Stimulated activated memory B cell treated with anti-CD40 and anti-IgM and Interleukin-4, amounts not matched to agents 10 μg/mL and 1 μg/mL and 100 μg/mL, for 72 hours (primary cell): ENCODE measurements at regions not wholly inside any gene's neighbourhood (a gene's known extent, or its start where the extent isn't known, plus 50 kb on each side); places are given as distances from the start of the nearest gene placed in this dataset.
"Not testable (repeated sequence)": the region's sequence is repeated elsewhere in the genome, so short reads cannot be mapped to it uniquely, and the experiment has no call there.

Source experiments
- ATAC-seq: fragments of 150-1000 bp; cut with Tn5 transposase; 2 replicates; pipeline ENCODE4 v1.10.0; 2021
- H3K27ac Mint-ChIP-seq: one replicate; pipeline ENCODE4 v1.8.0; 2022; ENCODE audit warnings: mild to moderate bottlenecking, mixed read lengths
- H3K27me3 Mint-ChIP-seq: one replicate; pipeline ENCODE4 v1.8.0; 2022; ENCODE audit warnings: mixed read lengths
- H3K36me3 Mint-ChIP-seq: one replicate; pipeline ENCODE4 v1.8.0; 2022; ENCODE audit warnings: mixed read lengths
- H3K4me1 Mint-ChIP-seq: one replicate; pipeline ENCODE4 v1.8.0; 2022; ENCODE audit warnings: mixed read lengths
- H3K4me3 Mint-ChIP-seq: one replicate; pipeline ENCODE4 v1.8.0; 2022; ENCODE audit warnings: mild to moderate bottlenecking, moderate library complexity, mixed read lengths
- H3K9me3 Mint-ChIP-seq: one replicate; pipeline ENCODE4 v1.8.0; 2022; ENCODE audit warnings: mixed read lengths

GRCh38 chr7:131688738-131689661 is 132.6 kb upstream of the PODXL start:
- Mint-ChIP-seq H3K9me3 (no peaks in the 10 kb centered on the region), H3K36me3 (no peaks in the 10 kb centered on the region), H3K4me3 (no peak overlapping the region), H3K27ac (no peak overlapping the region), H3K4me1 (peaks cover 18% of the 10 kb centered on the region), H3K27me3 (peaks cover 83% of the 10 kb centered on the region)
- ATAC-seq, result peak; percentile 56

- ATAC-seq, result no peak
- Mint-ChIP-seq H3K36me3 (no peaks in the 10 kb centered on the region), H3K4me1 (peaks cover 23% of the 10 kb centered on the region), H3K9me3 (no peaks in the 10 kb centered on the region), H3K27me3 (peaks cover 79% of the 10 kb centered on the region), H3K4me3 (no peak overlapping the region), H3K27ac (no peak overlapping the region)
Observed at GRCh38 chr7:131687296-131687695, 130.9 kb upstream of the PODXL start.

DNA sequence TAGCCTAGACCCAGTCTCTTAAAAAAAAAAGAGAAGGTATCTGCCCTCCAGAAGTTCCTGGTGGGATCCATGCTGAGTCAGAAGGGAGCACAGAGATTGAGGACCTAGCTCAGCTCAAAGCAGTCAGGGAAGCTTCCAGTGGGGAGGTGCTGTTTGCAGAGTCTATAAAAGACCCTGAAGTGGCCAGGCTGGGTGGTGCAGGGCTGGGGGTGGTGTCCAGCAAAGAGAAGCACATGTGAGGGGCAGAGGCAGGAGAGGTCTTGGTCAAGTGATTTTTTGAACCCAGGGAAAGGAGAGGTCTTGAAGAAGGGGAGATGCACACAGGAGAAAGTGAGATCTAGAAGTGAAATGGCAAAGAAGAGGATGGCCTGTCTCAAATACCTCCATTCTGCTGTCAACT is 130.4 kb upstream of the PODXL start:
- ATAC-seq, result no peak
- Mint-ChIP-seq H3K27me3 (peaks cover 79% of the 10 kb centered on the region), H3K4me1 (peaks cover 18% of the 10 kb centered on the region), H3K27ac (no peak overlapping the region), H3K9me3 (no peaks in the 10 kb centered on the region), H3K36me3 (no peaks in the 10 kb centered on the region), H3K4me3 (no peak overlapping the region)

DNA sequence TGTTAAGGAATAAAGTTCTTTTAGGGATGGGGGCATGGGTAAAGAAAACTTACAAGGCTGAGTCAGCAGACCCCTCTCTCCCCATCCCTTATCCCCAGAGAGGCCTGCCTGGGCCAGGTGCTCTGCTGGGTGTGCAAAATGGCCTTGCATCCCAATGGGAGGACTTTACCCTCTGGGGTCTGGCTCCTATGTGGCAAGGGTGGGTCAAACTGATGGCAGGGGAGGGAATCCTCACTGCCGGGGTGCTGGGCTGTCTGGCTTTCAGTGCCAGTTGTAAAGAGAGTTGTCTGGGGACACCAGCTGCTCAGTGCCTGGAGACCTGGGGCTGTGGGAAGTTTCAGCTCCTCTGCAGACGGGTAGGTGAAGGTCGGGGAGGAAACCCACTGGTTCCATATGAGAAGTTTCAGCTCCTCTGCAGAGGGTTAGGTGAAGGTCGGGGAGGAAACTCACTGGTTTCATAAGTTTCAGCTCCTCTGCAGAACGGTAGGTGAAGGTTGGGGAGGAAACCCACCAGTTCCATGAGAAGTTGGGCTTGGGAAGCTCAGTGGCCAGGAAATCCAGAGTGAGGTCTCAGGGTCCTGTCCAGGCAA is 127.2 kb upstream of the PODXL start:
- Mint-ChIP-seq H3K27ac (no peak overlapping the region), H3K36me3 (no peaks in the 10 kb centered on the region), H3K9me3 (peaks cover 5% of the 10 kb centered on the region), H3K4me3 (no peak overlapping the region), H3K4me1 (peaks cover 6% of the 10 kb centered on the region), H3K27me3 (peaks cover 68% of the 10 kb centered on the region)
- ATAC-seq, result peak; percentile 60

- no peaks in the 10 kb centered on the region for H3K36me3 Mint-ChIP-seq
- H3K4me1 Mint-ChIP-seq, result peaks cover 6% of the 10 kb centered on the region
- H3K27ac Mint-ChIP-seq, result no peak overlapping the region
- no peak overlapping the region for H3K4me3 Mint-ChIP-seq
- peaks cover 65% of the 10 kb centered on the region for H3K27me3 Mint-ChIP-seq
- H3K9me3 Mint-ChIP-seq, result peaks cover 5% of the 10 kb centered on the region
- ATAC-seq, result no peak
Observed at GRCh38 chr7:131681961-131682360, 125.5 kb upstream of the PODXL start.

DNA sequence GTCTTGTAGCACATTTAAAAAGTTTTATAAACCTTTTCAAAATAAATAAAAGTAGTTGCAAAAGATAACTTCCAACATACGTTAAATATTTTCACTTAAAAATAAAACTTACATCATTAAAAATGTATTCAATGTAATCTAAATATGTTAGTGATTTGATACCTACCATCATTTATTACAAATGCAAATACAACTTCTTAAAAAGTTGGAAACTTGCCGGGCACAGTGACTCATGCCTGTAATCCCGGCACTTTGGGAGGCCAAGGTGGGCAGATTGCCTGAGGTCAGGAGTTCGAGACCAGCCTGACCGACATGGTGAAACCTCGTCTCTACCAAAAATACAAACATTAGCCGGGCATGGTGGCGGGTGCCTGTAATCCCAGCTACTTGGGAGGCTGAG is 122.6 kb upstream of the PODXL start:
- peaks cover 69% of the 10 kb centered on the region for H3K27me3 Mint-ChIP-seq
- ATAC-seq, result not testable (repeated sequence)

DNA sequence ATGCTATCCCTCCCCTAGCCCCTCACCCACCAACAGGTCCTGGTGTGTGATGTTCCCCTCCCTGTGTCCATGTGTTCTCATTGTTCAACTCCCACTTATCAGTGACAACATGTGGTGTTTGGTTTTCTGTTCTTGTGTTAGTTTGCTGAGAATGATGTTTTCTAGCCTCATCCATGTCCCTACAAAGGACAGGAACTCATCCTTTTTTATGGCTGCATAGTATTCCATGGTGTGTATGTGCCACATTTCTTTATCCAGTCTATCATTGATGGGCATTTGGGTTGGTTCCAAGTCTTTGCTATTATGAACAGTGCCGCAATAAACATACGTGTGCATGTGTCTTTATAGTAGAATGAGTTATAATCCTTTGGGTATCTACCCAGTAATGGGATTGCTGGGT is 120.4 kb upstream of the PODXL start:
- H3K27me3 Mint-ChIP-seq, result peaks cover 72% of the 10 kb centered on the region
- not testable (repeated sequence) for ATAC-seq, H3K9me3 Mint-ChIP-seq, H3K36me3 Mint-ChIP-seq, H3K27ac Mint-ChIP-seq, H3K4me1 Mint-ChIP-seq, H3K4me3 Mint-ChIP-seq

More for the DNA sequence above, 122.6 kb upstream of the PODXL start:
- not testable (repeated sequence) for H3K4me1 Mint-ChIP-seq, H3K4me3 Mint-ChIP-seq, H3K36me3 Mint-ChIP-seq, H3K9me3 Mint-ChIP-seq, H3K27ac Mint-ChIP-seq

GRCh38 chr7:131674131-131674530 is 117.7 kb upstream of the PODXL start:
- peaks cover 78% of the 10 kb centered on the region for H3K27me3 Mint-ChIP-seq
- H3K9me3 Mint-ChIP-seq, result no peaks in the 10 kb centered on the region
- H3K27ac Mint-ChIP-seq, result no peak overlapping the region
- H3K4me1 Mint-ChIP-seq, result no peaks in the 10 kb centered on the region
- no peak for ATAC-seq
- no peak overlapping the region for H3K4me3 Mint-ChIP-seq
- H3K36me3 Mint-ChIP-seq, result no peaks in the 10 kb centered on the region

- H3K4me1 Mint-ChIP-seq, result no peaks in the 10 kb centered on the region
- no peak for ATAC-seq
- no peaks in the 10 kb centered on the region for H3K9me3 Mint-ChIP-seq
- H3K4me3 Mint-ChIP-seq, result no peak overlapping the region
- H3K27ac Mint-ChIP-seq, result no peak overlapping the region
- H3K27me3 Mint-ChIP-seq, result peaks cover 78% of the 10 kb centered on the region
- H3K36me3 Mint-ChIP-seq, result no peaks in the 10 kb centered on the region
Observed at GRCh38 chr7:131673576-131673975, 117.1 kb upstream of the PODXL start.

DNA sequence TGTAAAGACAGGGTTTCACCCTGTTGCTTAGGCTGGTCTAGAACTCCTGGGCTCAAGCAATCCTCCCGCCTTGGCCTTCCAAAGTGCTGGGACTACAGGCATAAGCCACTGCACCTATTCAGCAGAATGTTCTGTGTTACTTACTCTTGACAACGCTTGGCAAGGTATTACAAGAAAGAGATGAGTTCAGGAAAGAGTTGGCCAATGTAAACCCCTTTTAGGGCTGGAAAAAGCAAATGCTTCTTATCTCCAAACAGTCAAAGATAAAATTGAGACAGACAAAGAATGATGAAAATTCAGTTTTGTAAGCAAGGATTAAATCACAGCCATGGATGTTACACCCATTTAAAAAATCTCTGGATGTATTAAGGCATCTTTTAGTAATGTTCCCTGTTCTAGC is 114.0 kb upstream of the PODXL start:
- H3K9me3 Mint-ChIP-seq, result peaks cover 12% of the 10 kb centered on the region
- no peak overlapping the region for H3K27ac Mint-ChIP-seq
- no peaks in the 10 kb centered on the region for H3K36me3 Mint-ChIP-seq
- ATAC-seq, result no peak
- H3K4me3 Mint-ChIP-seq, result no peak overlapping the region
- peaks cover 59% of the 10 kb centered on the region for H3K27me3 Mint-ChIP-seq
- H3K4me1 Mint-ChIP-seq, result no peaks in the 10 kb centered on the region

DNA sequence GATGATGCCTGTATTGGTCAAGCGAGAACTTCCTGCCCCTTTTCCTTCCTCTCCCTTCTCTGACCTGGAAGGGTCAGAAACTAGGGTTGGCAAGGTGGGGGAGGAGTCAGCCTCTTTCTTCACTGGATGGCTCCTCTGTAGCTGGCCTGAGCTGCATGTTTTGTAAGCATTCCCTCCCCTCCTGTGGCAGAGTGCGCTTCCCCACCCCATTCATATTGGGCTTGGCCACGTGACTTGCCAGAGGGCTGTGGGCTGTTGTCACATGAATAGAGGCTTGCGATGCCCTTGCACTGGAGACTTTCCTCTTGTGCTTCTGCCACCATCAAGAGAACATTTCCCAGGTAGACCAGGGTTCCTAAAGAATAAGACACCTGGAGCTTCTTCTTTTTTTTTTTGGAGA is 111.3 kb upstream of the PODXL start:
- Mint-ChIP-seq H3K4me1 (no peaks in the 10 kb centered on the region), H3K9me3 (peaks cover 12% of the 10 kb centered on the region), H3K4me3 (no peak overlapping the region), H3K27me3 (peaks cover 41% of the 10 kb centered on the region), H3K36me3 (no peaks in the 10 kb centered on the region), H3K27ac (no peak overlapping the region)
- no peak for ATAC-seq

GRCh38 chr7:131665021-131665420 is 108.6 kb upstream of the PODXL start:
- no peak for ATAC-seq
- Mint-ChIP-seq H3K36me3 (no peaks in the 10 kb centered on the region), H3K9me3 (peaks cover 12% of the 10 kb centered on the region), H3K27me3 (peaks cover 18% of the 10 kb centered on the region), H3K27ac (no peak overlapping the region), H3K4me1 (no peaks in the 10 kb centered on the region), H3K4me3 (no peak overlapping the region)

DNA sequence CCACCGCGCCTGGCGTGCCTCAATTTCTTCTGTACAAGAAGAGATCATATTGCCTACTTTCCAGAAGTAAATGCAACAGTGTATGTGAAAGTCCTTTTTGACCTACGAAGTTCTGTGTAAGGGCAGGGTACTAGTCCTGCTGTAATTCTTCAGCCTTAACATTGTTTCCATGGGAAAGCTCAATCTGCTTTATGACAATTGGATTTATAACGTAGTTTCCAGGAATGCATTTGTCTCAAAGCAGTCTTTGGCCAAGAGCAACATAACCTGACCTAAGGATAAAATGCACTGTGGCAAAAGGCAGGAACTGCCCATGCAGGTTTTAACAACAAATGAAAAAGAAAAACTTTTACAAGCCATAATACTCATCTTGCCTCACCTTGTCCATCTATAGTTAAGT is 108.1 kb upstream of the PODXL start:
- ATAC-seq, result no peak
- no peak overlapping the region for H3K27ac Mint-ChIP-seq

GRCh38 chr7:131662301-131662873 is 106.0 kb upstream of the PODXL start:
- not testable (repeated sequence) for H3K4me1 Mint-ChIP-seq, ATAC-seq, H3K4me3 Mint-ChIP-seq, H3K36me3 Mint-ChIP-seq, H3K27me3 Mint-ChIP-seq, H3K27ac Mint-ChIP-seq
- H3K9me3 Mint-ChIP-seq, result peaks cover 12% of the 10 kb centered on the region

More for the DNA sequence above, 108.1 kb upstream of the PODXL start:
- H3K27me3 Mint-ChIP-seq, result peaks cover 13% of the 10 kb centered on the region
- H3K9me3 Mint-ChIP-seq, result peaks cover 12% of the 10 kb centered on the region
- H3K4me1 Mint-ChIP-seq, result no peaks in the 10 kb centered on the region
- H3K36me3 Mint-ChIP-seq, result no peaks in the 10 kb centered on the region
- H3K4me3 Mint-ChIP-seq, result no peak overlapping the region

- Mint-ChIP-seq H3K4me3 (no peak overlapping the region), H3K27me3 (peaks cover 12% of the 10 kb centered on the region), H3K36me3 (no peaks in the 10 kb centered on the region), H3K9me3 (no peaks in the 10 kb centered on the region), H3K4me1 (no peaks in the 10 kb centered on the region), H3K27ac (no peak overlapping the region)
- ATAC-seq, result no peak
Observed at GRCh38 chr7:131657881-131658280, 101.5 kb upstream of the PODXL start.
